ENCODE measurements at regions not wholly inside any gene's neighbourhood (a gene's known extent, or its start where the extent isn't known, plus 50 kb on each side); places are given as distances from the start of the nearest gene placed in this dataset.
"Not testable (repeated sequence)": the region's sequence is repeated elsewhere in the genome, so short reads cannot be mapped to it uniquely, and the experiment has no call there.

DNA sequence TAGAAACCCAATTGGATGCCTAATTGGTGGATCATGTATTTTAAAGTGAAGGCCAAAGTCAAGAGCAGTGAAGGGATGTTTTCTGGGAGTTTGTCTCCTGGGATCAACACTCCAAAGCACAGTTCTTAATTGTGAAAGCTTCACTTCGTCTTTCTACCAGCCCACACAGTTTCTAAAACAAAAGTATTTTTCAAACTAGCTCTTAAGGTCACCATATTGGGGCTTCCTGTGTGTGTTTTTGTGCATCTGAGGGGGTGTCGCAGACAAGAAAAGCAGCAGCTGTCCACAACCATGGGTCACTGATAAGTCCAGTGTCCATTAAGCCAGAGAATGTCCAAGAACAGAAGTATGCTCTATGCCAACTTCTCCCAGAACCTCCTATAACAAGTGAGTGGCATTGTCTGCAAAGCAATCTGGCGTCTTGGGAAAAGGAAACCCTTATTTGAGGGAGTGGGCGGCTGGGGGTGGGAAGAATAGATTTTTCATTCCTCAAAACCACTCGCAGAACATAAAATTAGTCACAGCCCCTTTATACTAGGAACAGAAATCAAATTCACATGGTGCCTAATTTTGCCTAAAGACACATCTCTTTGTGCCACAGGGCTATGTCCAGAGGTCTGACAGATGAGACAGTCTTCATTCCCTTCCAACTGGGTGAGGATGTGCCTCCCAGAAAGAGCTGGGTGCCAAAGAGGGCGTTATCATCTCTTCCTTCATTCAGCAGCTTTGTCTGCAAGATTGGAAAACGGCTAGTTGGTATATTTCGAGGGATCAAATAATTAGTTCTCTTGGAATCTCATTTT is 610.4 kb downstream of the BCOR start:
- DNase-seq = no peak

DNA sequence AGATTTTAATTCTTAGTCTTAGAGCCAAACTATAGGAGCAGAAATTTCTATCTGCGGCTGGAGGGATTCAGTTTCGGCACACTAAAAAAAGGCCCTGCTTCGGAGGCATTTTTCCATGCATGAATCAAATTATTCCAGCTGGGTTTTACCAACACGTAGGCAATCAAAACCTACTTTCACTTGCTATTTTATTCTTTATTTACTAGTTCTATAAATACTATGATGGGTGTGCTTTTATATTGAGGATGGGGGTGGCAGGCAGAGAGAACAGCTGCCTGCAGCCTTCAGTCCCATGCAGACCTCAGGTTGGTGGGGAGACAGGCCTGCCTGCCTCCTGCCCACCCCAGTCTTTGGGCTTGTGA is 609.8 kb downstream of the BCOR start:
- no peak for DNase-seq

DNA sequence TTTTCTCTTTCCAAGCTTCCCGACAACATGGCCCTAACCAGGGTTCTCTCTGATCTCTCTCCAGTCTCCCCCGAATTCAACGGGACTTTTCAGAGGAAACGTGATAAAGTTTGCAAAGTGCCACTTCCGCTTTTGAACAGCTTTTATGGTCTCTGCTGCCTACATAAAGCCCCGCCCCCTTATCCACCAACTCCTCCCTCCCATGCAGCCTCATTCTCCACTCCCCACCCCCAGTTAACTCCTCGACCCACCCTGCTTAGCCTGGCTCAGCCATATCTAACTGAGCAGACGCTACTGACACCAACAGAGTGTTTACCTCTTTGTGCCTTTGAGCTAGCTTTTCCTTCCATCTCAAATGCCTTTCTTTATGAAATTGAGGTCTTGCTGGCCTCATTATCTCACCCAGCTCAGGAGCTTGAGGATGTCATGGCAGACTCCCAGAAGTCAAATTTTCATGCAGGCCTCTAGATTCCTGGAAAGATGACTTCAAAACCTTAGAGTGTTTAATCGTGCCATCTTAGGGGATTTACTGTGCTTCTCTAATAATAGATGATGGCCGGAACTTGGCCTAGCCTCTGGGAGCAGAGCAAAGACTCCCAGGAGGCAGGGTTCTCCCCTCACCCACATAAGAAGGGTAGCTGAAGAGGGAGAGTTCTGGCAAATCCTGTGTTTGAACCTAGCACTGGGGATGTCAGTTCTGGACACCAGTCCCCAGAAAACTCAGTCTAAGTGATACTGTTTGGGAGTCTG is 606.0 kb downstream of the BCOR start:
- no peak for DNase-seq

DNA sequence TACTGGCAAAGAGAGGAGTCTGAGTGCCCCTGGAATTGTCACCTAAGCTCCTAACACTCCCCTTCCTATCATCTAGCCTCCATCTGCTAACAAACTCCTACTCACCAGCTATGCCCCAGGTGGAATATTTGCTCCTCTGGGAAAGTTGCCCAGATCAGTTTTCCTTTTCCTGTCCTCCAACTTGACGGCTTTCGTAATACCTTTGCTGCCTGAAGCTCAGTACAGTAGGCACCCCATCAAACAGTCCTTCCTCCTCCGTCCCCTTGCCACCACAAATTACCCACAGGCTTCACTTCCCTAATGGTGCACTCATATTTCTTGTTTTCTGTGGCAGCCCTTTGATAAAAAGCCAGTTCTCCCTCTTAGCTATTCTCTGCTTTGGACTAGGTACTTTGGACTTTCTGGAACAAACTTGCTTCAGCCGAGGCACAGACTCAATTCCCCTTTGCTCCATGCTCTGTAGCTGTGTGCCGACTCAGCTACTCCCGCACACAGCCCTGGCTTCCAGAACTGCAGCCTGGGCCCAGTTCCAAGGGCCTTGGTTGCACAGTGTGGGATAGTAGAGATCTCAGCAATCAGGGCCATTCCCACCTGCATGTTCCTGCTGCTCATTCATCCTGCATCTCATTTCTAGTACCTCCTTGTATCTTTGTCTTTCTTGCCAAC is 605.1 kb downstream of the BCOR start:
- no peak for DNase-seq

DNA sequence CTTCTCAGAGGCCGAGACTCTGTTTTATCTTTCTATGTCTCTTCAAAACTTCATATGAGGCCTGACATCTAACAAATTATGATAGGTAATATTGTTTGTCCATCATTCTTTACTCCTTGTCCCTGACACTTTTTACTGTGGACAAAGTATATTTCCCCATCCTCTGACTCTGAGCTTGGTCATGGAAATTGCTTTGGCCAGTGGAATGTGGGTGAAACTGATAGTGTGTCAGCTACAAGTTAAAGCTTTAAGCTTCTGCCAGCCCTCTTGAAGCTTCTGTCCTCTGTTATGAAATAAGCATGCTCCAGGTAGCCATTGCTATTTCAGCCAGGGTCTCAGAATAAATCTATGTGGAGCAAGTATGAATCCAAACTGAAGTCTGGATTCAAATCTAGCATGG is 604.6 kb downstream of the BCOR start:
- no peak for DNase-seq

DNA sequence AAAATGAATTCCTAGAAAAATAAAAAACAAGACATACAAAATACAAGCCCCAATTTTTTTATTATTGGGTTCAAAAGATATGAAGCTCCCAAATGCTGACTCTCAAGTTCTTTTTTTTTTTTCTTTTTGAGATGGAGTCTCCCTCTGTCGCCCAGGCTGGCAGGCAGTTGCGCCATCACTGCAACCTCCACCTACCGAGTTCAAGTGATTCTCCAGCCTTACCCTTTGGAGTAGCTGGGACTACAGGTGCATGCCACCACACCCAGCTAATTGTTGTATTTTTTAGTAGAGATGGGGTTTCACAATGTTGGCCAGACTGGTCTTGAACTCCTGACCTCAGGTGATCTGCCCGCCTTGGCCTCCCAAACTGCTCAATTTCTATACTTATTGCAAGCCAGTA is 600.6 kb downstream of the BCOR start:
- not testable (repeated sequence) for DNase-seq

DNA sequence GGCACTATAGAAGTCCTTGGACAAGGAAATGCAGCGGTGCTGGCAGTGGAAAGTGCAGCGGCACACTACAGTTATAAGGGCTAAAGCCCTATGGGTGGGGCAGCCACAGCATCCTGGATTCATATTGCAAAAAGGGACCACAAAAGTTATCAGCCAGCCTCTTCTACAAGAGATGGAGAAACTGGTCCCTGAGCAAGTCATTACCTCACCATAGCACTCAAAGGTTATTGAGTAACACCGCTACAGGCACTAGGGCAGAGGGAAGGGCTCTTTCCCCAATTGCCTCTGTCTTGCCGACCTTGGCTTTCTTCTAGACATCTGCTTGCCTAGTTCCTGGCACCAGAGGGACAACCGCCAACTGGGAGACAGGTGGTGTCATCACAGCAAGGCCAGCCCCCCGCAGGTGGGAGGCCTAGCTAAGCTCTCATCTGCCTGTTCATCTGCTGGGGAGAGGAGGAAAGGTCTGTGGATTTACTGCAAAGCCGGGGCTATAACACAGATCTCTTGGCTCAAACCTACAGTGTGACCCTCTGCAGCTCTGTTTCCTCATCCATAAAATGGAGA is 600.0 kb downstream of the BCOR start:
- DNase-seq = peak; percentile 78

DNA sequence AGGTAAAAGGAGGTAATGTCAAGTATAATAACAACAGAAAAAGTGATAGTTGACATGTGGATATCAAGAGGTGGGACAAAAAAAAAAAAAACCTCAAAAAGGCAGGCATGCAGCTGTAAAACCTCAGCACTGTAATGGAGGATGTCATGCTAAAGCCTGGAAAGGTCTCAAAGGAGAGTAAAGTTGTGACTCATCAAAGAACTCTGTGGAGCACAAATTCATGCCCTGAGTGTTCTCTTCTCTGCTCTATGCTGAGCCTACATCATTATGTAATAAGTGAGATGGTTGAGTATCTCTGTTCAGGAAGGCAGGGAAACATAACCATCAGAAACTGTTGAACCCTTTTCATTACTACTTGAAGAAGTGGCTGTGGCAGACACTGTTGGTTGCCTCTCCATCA is 597.8 kb downstream of the BCOR start:
- no peak for DNase-seq

DNA sequence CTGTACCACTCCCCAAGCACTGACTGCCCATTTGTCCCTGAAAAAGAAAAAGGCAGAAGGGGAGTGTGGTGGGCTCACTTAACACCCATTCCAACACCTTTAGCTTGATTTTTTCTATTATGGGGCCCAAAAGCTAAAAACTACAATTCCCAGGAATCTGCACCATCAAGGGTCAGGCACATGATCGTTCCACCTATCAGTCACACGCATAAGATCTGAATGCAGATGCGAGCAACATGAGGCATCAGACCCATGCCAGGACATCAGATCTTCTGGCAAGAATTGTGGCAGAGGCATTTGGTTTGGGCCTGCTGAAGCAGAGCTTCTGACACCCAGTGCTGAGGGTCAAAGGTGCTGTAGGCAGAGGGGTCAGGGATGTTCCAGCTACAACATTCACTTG is 595.9 kb downstream of the BCOR start:
- DNase-seq = no peak

DNA sequence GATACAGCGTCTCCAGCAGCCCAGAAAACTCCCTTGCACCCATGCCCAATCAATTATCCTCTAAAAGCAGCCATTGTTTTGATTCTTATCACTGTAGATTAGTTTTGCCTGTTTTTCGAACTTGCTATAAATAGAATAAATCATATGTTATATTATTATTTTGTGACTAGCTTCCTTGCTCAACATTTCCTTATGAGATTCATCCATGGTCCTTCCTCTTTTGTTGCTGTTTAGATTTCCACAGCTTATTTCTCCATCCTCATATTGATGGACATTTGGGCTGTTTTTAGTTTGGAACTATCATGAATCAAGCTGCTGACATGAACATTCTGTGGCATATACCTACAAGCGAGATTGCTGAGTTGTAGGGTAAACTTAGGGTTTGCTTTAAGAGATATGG is 595.3 kb downstream of the BCOR start:
- DNase-seq = no peak

DNA sequence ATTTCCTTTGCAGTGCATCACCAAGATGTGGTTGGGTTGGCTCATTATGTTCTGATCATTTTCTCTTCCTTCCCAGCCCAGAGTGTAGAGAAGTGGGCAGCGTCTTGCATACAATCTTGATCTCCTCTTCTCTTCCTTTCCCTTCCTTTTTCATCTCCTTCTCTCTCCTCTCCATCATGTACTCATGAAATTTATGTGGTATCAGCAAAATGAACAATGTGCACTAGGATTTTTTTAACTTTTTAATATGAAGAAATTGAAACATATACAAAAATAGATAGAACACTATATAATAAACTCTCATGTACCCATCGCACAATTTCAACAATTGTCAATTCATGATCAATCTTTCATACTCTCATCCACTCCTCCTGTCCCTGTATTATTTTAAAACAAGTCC is 593.5 kb downstream of the BCOR start:
- DNase-seq = no peak

DNA sequence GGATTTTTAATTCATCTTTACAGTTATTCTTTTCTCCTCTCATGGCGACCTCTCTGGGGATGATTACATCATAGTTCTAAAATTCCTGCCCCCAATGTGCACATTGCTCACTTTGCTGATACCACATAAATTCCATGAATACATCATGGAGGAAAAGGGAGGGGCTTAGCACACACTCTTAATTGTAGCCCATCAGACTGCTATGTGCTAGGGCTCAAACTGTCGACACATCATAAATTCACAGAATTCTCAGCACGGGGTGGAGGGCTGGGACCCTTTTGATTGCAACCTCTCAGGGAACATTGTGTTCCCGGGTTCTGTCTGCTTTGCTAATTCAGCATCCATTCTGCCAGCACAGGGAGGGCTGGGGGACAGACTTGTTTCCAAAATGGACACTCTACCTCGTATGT is 592.9 kb downstream of the BCOR start:
- no peak for DNase-seq

DNA sequence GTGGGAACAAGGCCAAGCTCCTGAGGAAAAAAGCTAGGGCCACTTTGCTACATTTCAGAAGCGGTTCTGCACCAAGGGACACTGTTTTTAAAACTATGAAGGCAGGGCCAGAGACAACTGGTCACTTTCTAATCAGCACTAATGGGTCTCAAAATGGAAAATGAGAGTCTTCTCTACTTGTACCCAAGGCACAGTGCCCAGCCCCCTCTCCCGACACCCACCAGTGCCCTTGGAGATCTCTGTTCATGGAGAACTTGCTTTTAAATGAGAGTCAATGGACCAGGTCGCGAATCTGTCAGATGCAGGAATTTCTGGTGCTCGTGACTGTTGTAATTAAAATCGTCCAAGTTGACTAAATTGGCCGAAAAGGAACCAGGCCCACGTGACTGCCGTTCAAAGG is 591.6 kb downstream of the BCOR start:
- DNase-seq = no peak

DNA sequence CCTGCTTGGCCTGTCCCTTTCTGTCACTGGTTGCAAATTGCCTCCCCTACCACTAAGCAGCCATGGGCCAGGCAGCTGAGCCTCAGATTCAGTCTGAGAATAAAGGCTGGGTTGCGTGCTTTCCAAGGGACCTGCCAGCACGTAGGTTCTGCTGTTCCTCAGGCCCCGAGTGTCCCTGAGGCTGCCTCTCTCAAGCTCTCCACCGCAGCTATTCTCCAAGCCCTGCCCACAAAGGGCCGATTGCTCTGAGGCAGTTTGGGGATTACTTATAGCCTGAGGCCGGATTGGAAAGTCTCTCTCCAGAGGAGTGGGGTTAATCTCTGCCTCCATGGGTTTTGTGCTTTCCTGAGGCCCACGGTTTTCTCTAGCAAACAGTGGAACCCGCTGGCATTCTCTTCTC is 590.7 kb downstream of the BCOR start:
- DNase-seq = no peak

DNA sequence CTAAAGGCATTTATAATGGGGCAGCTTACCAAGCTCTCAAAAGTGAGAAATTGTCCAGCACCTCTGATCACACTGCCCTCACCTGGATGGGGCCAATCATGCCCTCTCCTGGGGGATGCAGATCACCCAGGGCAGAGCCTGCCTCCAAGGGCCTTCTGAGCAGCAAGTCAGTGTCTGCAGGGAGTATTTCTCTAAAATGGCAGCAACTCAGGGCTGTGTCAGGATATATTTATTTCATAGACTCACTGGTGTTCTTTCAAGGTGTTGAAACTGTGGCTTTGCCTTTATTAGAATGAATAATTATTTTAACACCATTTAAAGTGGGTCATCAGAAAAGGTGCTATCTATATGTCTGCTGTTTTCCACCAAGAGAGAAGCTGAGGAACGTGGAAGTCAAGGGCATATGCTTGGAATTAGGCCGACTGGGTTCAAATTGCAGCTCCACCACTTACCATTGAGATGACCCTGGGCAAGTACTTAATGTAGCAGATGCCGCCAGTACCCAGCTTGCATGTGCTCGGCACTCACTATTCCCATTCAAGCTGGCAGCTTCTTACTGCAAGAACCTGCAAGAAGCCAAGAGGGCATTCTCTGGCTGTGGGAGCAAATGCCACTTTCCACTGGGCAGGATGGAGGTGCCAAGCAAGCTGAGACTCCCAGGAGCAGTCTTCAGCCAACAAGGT is 590.0 kb downstream of the BCOR start:
- DNase-seq = peak; percentile 78

DNA sequence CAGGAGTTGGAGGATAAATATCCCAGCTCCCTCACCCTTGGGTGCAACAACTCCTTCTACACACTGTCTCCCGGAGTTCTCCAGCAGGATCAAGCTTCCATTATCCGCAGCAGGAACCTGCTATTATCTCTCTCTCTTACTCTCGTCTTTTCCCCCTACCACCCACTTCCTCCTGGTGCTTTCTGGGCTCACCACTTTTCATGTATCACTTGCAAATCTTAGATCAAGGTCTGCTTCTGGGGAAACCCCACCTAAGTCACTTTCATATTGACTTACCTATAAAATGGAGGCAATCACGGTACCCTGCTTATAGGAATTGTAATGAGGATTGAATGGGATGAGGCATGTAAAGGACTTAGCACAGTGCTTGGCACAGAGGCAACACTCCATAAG is 589.5 kb downstream of the BCOR start:
- no peak for DNase-seq

DNA sequence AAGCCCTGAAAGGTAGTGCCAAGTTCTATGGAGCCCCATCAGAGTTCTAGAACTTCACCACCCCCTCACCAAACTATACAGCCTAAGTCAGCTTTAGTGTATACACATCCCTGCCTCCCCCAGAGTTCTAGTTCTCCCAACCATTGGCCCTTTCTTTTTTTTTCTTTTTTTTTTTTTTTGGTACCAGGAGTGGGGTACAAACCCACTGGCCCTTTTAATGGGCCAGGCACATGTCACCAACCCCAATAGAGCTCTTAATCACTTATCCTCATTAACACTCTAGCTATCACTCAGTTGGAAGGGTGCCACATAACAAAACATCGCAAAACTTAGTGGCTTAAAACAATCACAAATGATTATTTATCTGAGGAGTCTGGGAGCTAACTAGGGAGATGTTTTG is 588.6 kb downstream of the BCOR start:
- DNase-seq = no peak

DNA sequence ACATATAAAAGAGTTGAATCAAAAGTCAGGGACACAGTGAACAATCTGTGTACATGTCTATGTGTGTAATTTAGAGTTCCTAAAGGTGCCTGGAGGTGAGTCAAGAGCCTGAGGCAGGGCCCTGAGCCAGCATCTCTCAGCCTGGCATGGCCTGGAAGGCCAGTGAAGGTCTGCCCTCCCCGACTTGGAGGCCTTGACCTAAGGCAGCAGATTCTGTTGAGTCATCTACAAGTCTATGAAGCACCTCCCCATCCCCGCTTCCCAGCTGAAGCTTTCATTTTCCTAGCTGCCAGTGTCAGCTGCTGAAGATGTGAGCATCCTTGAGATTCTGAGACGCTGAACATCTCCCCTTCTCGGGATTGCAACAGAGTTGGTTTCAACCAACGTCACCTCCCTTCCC is 583.9 kb downstream of the BCOR start:
- no peak for DNase-seq

DNA sequence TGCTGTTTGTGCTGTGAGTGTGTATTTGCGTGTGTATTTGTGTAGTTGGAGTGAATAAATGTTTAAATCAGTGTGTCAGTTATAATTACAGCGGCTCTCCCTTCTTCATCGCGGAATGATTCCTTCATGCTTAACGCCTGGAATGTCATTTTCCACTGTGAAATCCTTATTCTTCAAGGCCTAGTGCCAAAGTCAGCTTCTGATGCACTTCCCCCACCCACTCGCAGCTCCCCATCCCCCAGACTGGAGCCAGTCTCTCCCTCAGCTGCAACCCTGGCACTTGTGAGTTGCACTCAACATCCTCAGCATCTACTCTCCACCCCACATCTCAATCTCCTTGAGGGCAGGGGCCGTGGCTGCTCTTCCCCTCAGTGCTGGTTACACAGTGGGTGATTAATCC is 583.0 kb downstream of the BCOR start:
- no peak for DNase-seq

DNA sequence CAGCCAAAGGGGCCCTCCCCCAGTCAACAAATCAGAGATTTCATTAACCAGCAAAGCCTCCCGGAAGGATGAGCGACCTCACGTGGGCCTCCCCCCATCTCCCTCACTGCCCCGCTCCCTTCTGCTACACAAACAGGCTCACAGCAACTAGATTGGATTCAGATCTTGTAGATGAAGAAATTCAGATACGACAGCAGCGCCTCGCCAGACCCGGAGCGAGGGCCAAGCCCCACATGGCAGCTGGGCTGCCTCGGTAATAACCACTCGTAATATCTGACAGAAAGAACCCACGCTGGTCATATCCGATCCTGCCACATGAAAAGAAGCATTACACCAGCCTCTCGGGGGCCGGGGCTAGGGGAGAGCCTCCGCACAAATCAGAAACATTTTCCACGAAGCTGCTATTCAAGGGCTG is 581.3 kb downstream of the BCOR start:
- no peak for DNase-seq

DNA sequence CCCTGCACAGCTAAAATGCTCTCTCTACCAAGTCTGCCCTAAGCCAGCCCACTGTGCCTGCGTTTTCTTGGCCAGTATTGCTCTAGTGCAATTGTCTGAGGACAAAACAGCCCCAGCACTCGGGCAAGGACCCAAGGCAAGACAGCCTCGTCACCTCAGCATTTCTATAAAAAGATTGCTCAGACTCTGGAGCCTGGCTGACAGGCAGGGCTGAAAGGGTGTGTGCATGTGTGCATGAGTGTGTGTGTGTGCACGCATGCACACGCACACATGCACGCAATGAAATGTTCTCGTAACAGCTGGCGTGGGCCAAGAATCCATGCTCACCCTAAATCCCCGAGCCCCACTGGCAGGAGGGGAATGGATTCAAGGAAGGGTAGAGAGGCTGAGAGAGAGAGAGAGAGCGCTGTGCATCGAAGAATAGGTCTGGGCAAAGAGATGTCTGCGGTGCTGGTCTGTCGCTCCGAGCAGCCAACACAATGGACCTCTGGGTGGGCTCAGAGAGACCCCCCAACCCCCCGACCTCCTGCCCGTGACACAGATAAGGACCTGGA is 579.2 kb downstream of the BCOR start:
- no peak for DNase-seq

DNA sequence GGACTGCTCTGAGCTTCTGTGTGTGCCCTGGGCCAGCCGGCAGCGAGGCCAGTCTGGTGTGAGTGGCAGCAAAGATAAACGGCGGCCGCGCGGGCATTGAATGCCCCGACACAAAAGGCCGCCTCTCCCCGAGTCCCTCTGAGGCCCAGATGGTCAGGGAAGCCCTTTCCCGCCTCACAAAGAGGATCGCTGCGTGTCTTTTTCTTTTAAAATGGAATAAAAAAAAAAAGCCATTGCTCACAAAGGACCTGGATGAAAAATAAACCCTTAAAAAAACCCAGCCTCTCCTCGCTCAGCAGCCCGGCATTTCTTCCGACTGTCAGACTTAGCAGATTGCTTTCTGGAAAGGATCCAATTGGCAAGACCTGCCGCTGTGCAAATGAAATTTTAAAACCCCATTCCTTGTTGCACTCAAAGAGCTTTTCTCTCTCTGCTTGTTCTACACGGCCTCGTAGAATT is 578.7 kb downstream of the BCOR start:
- DNase-seq = peak; percentile 73

All from NCI-H524 treated with DMSO at 0.1 percent for 48 hours (cell line).